AG09309 (cell line): ENCODE measurements at regions not wholly inside any gene's neighbourhood (a gene's known extent, or its start where the extent isn't known, plus 50 kb on each side); places are given as distances from the start of the nearest gene placed in this dataset.
"Not testable (repeated sequence)": the region's sequence is repeated elsewhere in the genome, so short reads cannot be mapped to it uniquely, and the experiment has no call there.

Experiments
- DNase-seq: peaks from one replicate; pipeline ENCODE4 v3.0.0-alpha.2; 2010; ENCODE audit warnings: low read depth
- H3K4me3 ChIP-seq: 2 replicates; pipeline ENCODE4 v1.5.1; 2011; ENCODE audit warnings: mild to moderate bottlenecking, low read depth, low read length, moderate library complexity; ENCODE audit not compliant: control insufficient read depth
- TF ChIP-seq, protein P1 (sequence below): IDR thresholded peaks from 2 replicates; pipeline ENCODE4 v1.5.1; 2011; ENCODE audit warnings: mild to moderate bottlenecking, low read depth, low read length, inconsistent platforms; ENCODE audit not compliant: insufficient read depth, control insufficient read depth; ENCODE audit errors: missing control alignments

DNA sequence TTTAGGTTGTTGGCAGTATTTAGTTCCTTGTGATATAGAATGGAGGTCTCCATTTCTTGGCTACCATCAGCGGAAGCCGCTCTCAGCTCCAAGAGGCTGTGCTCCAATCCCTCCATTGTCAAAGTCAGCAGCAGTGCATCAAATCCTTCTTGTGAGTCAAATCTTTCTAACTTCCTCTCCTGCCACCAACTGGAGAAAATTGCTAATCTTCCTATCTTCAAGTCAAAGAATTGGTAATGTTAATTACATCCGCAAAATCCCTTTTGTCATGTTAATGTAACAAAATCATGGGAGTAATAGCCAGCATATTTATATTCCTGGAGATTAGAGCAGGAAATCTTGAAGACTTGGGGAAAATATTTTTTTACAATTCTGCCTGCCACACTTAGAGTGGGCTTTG, 436.4 kb upstream of the DYNLRB2 start:
- no peak overlapping the region for H3K4me3 ChIP-seq
- no peak for DNase-seq
- TF ChIP-seq, protein P1, sequence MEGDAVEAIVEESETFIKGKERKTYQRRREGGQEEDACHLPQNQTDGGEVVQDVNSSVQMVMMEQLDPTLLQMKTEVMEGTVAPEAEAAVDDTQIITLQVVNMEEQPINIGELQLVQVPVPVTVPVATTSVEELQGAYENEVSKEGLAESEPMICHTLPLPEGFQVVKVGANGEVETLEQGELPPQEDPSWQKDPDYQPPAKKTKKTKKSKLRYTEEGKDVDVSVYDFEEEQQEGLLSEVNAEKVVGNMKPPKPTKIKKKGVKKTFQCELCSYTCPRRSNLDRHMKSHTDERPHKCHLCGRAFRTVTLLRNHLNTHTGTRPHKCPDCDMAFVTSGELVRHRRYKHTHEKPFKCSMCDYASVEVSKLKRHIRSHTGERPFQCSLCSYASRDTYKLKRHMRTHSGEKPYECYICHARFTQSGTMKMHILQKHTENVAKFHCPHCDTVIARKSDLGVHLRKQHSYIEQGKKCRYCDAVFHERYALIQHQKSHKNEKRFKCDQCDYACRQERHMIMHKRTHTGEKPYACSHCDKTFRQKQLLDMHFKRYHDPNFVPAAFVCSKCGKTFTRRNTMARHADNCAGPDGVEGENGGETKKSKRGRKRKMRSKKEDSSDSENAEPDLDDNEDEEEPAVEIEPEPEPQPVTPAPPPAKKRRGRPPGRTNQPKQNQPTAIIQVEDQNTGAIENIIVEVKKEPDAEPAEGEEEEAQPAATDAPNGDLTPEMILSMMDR, result no peak

DNA sequence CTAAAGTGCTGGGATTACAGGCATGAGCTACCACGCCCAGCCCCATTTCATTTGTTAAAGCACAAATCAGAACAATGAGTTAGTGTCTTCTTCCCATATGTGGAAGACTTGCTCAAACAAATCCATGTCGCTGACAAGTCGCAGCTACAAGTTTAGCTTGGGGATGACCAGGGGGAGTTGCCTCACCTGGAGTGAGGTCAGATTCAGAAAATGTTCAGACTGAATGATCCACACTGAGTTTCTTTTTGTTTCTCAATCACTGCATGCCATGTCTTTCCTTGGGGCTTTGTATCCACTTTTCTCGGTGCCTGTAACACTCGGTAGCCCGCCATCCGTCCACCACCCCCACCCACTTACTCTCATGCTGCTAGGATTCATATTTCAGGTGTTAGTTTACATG, 437.3 kb upstream of the DYNLRB2 start:
- no peak for DNase-seq
- H3K4me3 ChIP-seq, result no peak overlapping the region
- TF ChIP-seq, protein P1, result no peak

GRCh38 chr16:80100846-80101451, 439.8 kb upstream of the DYNLRB2 start:
- TF ChIP-seq, protein P1, result no peak
- H3K4me3 ChIP-seq, result no peak overlapping the region
- DNase-seq, result no peak

- H3K4me3 ChIP-seq, result no peak overlapping the region
- TF ChIP-seq, protein P1, result no peak
- DNase-seq, result no peak
Measured at GRCh38 chr16:80100186-80100585, 440.6 kb upstream of the DYNLRB2 start.

- TF ChIP-seq, protein P1, result no peak
- no peak for DNase-seq
- no peak overlapping the region for H3K4me3 ChIP-seq
Measured at GRCh38 chr16:80097098-80097497, 443.7 kb upstream of the DYNLRB2 start.

GRCh38 chr16:80092681-80093080, 448.1 kb upstream of the DYNLRB2 start:
- H3K4me3 ChIP-seq, result no peak overlapping the region
- TF ChIP-seq, protein P1, result no peak
- no peak for DNase-seq

- not testable (repeated sequence) for DNase-seq, H3K4me3 ChIP-seq
Measured at GRCh38 chr16:80091453-80091852, 449.3 kb upstream of the DYNLRB2 start.
